ENCODE measurements at regions not wholly inside any gene's neighbourhood (a gene's known extent, or its start where the extent isn't known, plus 50 kb on each side); places are given as distances from the start of the nearest gene placed in this dataset.

GRCh38 chr12:94872007-94872653 is 131.4 kb downstream of the NDUFA12 start:
- H3K27me3 Mint-ChIP-seq (ENCODE audit: insufficient read depth, low read depth), result peaks cover 40% of the 10 kb centered on the region
- H3K4me3 Mint-ChIP-seq, result peak overlapping the region; percentile 82
- no peaks in the 10 kb centered on the region for H3K36me3 ChIP-seq
- H3K27ac ChIP-seq, result no peak overlapping the region
- TF ChIP-seq EZH2 (IDR thresholded peaks at IDR 0.05), result no peak
- TF ChIP-seq EZH2phosphoT487 (IDR thresholded peaks at IDR 0.05), result no peak
- TF ChIP-seq CTCF (IDR thresholded peaks at IDR 0.05), result no peak
- peaks cover 68% of the 10 kb centered on the region for H3K27me3 ChIP-seq
- H3K27ac Mint-ChIP-seq, result no peak overlapping the region
- H4K20me1 ChIP-seq (ENCODE audit: low read depth), result peaks cover 5% of the 10 kb centered on the region
- no peaks in the 10 kb centered on the region for H3K9me3 ChIP-seq (ENCODE audit: low read depth)
- H3K4me3 ChIP-seq, result no peak overlapping the region
- no peaks in the 10 kb centered on the region for H3K79me2 ChIP-seq (ENCODE audit: low read depth)
- no peak for DNase-seq (ENCODE audit: low spot score)
- peaks cover 14% of the 10 kb centered on the region for H3K4me1 Mint-ChIP-seq
- no peaks in the 10 kb centered on the region for H3K36me3 Mint-ChIP-seq
- H3F3A ChIP-seq (ENCODE audit: low read depth), result peaks cover 14% of the 10 kb centered on the region
- no peaks in the 10 kb centered on the region for H3K4me1 ChIP-seq
- no peak overlapping the region for H2AFZ ChIP-seq (replicated peaks)
- peaks cover 3% of the 10 kb centered on the region for H3K9me3 Mint-ChIP-seq
- peak overlapping the region; percentile 89 for H3K4me2 ChIP-seq
- H3K9ac ChIP-seq, result no peak overlapping the region

GRCh38 chr12:94870511-94870910 is 133.0 kb downstream of the NDUFA12 start:
- Histone ChIP-seq H3K4me1 (no peaks in the 10 kb centered on the region), H2AFZ (replicated peaks) (no peak overlapping the region), H3K36me3 (no peaks in the 10 kb centered on the region), H3K9me3 (ENCODE audit: low read depth) (no peaks in the 10 kb centered on the region), H3K79me2 (ENCODE audit: low read depth) (no peaks in the 10 kb centered on the region), H3K4me2 (no peak overlapping the region), H3K4me3 (no peak overlapping the region), H3F3A (ENCODE audit: low read depth) (peaks cover 14% of the 10 kb centered on the region), H3K27ac (no peak overlapping the region), H3K9ac (no peak overlapping the region), H4K20me1 (ENCODE audit: low read depth) (peaks cover 5% of the 10 kb centered on the region), H3K27me3 (peaks cover 55% of the 10 kb centered on the region)
- Mint-ChIP-seq H3K36me3 (no peaks in the 10 kb centered on the region), H3K4me3 (no peak overlapping the region), H3K27ac (no peak overlapping the region), H3K4me1 (peaks cover 14% of the 10 kb centered on the region), H3K27me3 (ENCODE audit: insufficient read depth, low read depth) (peaks cover 34% of the 10 kb centered on the region), H3K9me3 (peaks cover 3% of the 10 kb centered on the region)
- DNase-seq (ENCODE audit: low spot score), result no peak
- TF ChIP-seq EZH2 (IDR thresholded peaks at IDR 0.05), result no peak
- no peak for TF ChIP-seq CTCF (IDR thresholded peaks at IDR 0.05)
- TF ChIP-seq EZH2phosphoT487 (IDR thresholded peaks at IDR 0.05), result no peak

- no peaks in the 10 kb centered on the region for H3F3A ChIP-seq (ENCODE audit: low read depth)
- peaks cover 19% of the 10 kb centered on the region for H3K27me3 Mint-ChIP-seq (ENCODE audit: insufficient read depth, low read depth)
These were observed 135.3 kb downstream of the NDUFA12 start for GRCh38 chr12:94868161-94868560.

More at GRCh38 chr12:94868161-94868560, 135.3 kb downstream of the NDUFA12 start:
- Histone ChIP-seq H3K36me3 (no peaks in the 10 kb centered on the region), H3K27ac (no peak overlapping the region), H3K4me2 (no peak overlapping the region), H3K4me3 (no peak overlapping the region), H3K9ac (no peak overlapping the region), H3K9me3 (ENCODE audit: low read depth) (no peaks in the 10 kb centered on the region), H2AFZ (replicated peaks) (no peak overlapping the region), H3K79me2 (ENCODE audit: low read depth) (no peaks in the 10 kb centered on the region), H3K4me1 (no peaks in the 10 kb centered on the region), H4K20me1 (ENCODE audit: low read depth) (no peaks in the 10 kb centered on the region), H3K27me3 (peaks cover 31% of the 10 kb centered on the region)
- no peaks in the 10 kb centered on the region for H3K36me3 Mint-ChIP-seq
- no peak for DNase-seq (ENCODE audit: low spot score)
- no peak overlapping the region for H3K27ac Mint-ChIP-seq
- peaks cover 3% of the 10 kb centered on the region for H3K9me3 Mint-ChIP-seq
- peaks cover 3% of the 10 kb centered on the region for H3K4me1 Mint-ChIP-seq
- TF ChIP-seq EZH2 (IDR thresholded peaks at IDR 0.05), result no peak
- TF ChIP-seq CTCF (IDR thresholded peaks at IDR 0.05), result no peak
- TF ChIP-seq EZH2phosphoT487 (IDR thresholded peaks at IDR 0.05), result no peak
- H3K4me3 Mint-ChIP-seq, result no peak overlapping the region
